PC-9 (cell line): ENCODE measurements at regions not wholly inside any gene's neighbourhood (a gene's known extent, or its start where the extent isn't known, plus 50 kb on each side); places are given as distances from the start of the nearest gene placed in this dataset.

ENCODE experiments used
- EZH2 ChIP-seq: fragments of 200-600 bp; sonication (generic); IDR thresholded peaks from 2 replicates; pipeline ENCODE4 v1.8.0; 2017; ENCODE audit warnings: antibody characterized with exemption, low read depth
- TF ChIP-seq, protein P1 (sequence below): fragments of 200-600 bp; sonication (generic); conservative IDR thresholded peaks from 2 replicates; pipeline ENCODE4 v1.6.1; 2017; ENCODE audit warnings: mixed run types, antibody characterized with exemption, mild to moderate bottlenecking, moderate library complexity

DNA sequence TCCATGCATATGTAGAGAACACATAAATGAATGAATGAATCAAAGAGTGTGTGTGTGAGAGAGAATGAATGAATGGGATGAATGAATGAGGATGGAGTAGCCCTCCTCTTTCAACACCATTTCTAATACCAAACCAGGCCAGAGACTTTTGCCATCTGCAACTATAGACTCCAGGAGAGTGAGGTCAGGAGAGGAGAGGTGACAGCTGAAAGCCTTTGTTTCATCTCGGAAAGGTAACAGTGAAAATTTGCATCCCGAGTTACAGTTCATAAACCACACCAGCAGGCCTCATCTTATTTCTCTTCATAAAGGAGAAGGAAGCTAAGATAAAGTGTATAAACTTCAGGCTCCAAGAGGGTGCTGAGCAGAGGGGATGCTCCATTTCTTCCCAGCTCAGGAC, 255.3 kb upstream of the KLF4 start:
- TF ChIP-seq, protein P1, sequence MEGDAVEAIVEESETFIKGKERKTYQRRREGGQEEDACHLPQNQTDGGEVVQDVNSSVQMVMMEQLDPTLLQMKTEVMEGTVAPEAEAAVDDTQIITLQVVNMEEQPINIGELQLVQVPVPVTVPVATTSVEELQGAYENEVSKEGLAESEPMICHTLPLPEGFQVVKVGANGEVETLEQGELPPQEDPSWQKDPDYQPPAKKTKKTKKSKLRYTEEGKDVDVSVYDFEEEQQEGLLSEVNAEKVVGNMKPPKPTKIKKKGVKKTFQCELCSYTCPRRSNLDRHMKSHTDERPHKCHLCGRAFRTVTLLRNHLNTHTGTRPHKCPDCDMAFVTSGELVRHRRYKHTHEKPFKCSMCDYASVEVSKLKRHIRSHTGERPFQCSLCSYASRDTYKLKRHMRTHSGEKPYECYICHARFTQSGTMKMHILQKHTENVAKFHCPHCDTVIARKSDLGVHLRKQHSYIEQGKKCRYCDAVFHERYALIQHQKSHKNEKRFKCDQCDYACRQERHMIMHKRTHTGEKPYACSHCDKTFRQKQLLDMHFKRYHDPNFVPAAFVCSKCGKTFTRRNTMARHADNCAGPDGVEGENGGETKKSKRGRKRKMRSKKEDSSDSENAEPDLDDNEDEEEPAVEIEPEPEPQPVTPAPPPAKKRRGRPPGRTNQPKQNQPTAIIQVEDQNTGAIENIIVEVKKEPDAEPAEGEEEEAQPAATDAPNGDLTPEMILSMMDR = no peak
- no peak for TF ChIP-seq EZH2
